Stimulated activated CD4-positive, alpha-beta T cell treated with anti-CD3 and anti-CD28 coated beads, TNF-alpha, amount 100 ng/mL, for 4 hours (primary cell): ENCODE measurements at regions not wholly inside any gene's neighbourhood (a gene's known extent, or its start where the extent isn't known, plus 50 kb on each side); places are given as distances from the start of the nearest gene placed in this dataset.
"Not testable (repeated sequence)": the region's sequence is repeated elsewhere in the genome, so short reads cannot be mapped to it uniquely, and the experiment has no call there.

Source experiments
- DNase-seq, 3 experiments: peaks; one replicate each; pipeline ENCODE4 v3.0.0-alpha.2; 2020; ENCODE audit warnings: low read depth in 3 of 3

DNA sequence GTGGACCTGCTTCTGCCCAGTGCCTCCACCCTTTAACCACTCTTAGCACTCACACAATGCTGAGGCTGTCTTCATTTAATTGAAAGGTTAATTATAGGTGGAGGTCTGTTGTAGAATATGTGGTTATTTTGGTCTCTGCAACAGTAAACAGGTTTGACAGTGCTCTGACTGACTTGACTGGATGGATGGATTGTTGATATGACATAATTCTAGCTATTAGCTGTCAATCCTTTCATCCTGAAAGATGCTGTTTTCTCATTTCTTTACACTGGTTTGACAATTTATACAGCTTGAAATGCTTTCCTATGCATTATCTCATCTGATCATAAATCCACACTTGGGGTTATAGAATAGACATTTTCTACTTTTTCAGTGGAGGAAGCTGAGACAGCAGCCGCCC, 210.7 kb downstream of the CDH26 start:
- no peak for DNase-seq

DNA sequence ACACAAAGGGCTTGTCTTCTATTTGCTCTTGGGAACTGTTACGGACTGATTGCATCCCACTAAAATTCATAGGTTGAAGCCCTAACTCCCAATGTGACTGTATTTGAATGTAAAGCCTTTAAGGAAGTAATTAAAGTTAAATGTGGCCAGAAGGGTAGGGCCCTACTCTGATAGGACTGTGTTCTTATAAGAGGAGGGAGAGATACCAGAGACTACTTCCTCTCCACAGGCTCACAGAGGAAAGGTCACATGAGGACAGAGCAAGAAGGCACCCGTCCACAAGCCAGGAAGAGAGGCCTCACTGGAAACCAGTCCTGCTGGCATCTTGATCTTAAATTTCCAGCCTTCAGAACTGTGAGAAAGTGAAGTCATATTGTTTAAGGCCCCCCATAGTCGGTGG, 211.9 kb downstream of the CDH26 start:
- no peak for DNase-seq

DNA sequence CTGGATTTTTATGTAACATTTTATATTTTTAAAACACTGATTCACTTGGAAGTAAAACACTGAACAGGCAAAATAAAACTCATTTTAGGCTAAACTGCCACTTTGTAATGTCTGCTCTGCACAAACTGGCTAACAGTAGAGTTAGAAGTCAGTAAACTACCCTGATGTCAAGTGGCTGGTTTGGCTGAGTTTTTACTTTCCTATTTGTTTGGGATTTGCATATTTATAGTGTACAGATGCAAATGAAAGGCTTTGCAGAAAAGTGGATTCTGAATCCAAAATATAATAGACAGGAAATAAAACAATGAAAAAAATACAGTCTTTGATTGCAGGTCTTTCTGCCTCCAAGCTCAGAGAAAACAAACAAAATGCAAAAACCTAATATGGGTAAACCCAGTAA, 213.1 kb downstream of the CDH26 start:
- DNase-seq: no peak

DNA sequence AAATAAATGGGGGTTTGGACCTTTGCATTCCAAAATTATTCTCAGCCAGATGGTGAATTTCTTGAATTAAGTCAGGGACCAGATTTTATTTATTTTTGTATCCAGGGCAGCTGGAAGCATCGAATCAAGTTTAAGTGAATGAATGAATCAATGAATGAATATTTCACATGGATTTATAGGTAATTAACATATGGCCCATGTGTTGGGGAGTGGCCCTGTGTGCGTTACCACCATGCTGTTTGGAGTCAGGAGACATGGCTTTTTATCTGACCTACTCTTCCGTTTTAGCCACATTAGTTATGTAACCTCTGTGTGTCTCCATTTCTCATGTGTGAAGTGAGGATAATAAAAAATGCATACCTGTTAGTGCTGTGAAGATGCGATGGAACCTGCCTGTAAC, 213.5 kb downstream of the CDH26 start:
- no peak for DNase-seq

DNA sequence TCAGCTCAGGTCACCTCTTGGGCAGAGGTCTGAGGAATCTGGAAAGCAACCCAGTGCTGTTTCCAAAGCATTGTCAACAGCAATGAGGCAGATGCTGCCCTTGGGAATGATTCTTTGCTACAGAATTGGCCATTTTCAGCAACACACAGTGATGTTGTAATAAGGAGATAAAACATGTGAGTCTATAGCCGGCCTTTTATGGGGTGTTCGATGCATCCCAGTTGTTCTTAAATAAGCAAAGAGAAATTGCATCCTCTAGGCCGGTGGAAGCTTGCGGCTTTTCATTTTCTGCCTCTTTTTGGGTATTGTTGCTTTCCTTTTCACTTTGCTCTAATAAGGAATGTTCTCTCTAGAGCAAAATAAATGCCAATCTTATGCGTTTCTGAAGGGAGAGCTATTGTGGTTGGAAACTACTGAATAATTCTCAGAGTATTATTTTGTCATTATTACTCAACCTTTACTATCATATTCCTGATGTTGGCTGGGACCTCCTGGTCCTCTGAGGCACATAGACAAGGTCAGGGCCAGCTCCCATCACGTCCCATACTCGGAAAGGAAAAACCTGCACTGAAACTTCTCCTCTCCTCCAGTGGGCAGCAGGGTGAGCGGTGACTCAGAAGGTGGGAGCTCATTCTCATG, 214.2 kb downstream of the CDH26 start:
- DNase-seq: no peak

DNA sequence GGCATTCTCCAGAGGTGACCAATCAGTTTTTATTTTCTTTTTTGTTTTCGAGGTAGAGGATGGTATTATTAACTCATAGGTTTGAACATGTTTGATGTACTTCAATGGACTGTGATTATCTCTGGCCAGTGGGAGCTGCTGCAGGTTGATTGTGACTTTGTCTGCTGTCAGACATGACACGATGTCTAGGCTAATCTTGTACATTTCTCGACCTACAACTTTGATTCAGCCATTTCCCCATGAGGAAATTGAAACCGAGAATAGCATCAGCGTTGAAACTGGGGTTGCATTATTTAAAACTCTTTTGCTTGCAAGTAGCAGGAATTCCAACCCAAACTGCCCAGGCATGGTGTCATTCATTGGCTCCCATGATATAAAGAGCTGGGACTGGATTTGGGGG, 218.9 kb downstream of the CDH26 start:
- DNase-seq: no peak

DNA sequence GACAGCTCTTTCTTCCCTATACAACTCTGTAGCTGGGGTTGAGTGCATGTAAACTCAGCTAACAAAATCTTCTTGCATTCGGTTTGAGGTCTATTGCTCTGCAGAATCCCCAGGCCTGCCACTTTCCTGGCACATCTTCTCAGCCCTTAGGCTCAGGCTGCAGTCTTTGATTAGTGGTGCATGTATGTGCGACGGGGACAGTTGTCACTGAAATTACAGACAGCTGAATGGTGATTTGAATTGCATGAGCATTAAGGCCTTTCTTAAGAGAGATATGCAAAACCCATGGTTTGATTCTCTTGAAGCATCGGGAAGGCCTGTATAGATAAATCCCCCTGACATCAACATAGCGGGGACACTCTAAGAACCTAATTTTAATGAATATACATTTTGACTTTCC, 222.8 kb downstream of the CDH26 start:
- no peak for DNase-seq

DNA sequence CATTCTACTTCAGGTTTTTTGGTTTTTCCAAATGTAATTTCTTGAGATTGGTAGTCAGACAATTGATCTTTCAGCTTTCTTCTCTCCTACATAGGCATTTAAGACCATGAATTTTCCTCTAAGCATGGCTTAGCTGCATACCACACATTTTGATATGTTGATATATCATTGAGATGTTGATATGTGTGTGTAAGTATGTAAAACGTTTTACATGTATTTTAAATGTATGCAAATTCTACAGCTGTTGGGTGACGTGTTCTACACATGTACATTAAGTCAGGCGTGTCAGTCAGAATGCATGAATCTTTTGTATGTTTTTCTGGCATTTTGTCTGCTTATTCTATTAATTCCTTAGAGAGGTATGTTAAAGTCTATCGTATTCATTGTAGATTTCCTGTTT, 228.2 kb downstream of the CDH26 start:
- no peak for DNase-seq

DNA sequence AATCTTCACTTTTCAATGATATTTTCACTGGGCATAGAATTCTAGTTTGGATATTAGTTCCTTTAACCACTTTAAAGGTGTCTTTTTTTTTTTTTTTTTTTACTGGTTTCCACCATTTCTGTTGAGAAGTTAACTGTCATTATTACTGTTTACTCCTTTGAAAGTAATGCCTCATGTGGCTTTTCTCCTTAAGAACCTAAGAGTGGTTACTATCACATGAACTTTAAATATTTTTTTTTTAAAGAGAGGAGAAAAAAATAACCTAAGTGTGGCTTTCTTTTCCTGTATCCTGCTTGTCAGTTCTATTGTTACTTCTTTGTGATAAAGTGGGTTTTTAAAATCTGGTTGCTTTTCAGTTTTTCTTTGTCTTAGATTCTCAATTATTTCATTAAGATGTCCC, 229.5 kb downstream of the CDH26 start:
- no peak for DNase-seq

DNA sequence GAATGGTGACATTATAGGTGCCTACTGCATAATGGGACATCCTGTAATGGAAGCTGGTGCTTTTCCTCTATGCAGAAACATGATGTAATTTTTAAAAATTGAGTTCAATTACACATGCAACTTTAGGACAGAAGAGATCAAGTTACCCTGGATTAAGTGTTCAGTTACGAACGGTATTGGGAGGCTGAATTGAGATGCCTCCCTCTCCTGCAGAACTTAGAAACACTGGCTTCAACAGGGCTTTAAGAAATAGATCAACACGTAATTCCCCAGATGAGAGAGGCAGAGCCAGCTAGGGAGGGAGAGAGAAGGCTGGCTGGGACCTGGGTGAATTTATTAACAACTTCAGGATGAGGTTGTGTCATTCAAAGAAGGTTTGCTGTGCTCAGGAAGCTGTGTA, 232.8 kb downstream of the CDH26 start:
- no peak for DNase-seq

DNA sequence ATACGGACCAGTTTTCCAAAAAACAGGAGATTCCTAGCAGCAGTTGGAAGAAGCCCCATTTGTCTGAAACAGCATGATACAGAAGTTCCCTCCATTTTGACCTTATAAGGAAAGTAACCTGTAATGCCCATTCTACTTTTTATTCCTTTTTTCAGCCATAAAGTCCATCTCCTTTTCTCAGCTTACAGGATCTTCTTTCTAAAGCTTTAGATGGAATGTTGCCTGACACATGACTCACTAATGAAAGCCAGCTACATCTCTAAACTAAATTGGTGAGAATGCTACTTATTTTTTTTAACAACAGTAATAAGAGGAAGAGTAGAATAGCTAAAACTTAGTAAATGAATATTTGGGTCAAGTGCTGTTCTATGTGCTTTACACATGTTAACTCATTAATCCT, 234.1 kb downstream of the CDH26 start:
- DNase-seq: no peak

DNA sequence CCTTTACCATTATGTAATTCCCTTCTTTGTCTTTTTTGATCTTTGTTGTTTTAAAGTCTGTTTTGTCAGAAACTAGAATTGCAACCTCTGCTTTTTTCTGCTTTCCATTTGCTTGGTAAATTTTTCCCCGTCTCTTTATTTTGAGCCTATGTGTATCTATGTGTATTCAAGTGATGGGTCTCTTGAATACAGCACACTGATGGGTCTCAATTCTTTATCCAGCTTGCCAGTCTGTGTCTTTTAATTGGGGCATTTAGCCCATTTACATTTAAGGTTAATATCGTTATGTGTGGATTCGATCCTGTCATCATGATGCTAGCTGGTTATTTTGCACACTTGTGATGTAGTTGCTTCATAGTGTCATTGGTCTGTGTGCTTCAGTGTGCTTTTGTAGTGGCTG, 240.9 kb downstream of the CDH26 start:
- DNase-seq: not testable (repeated sequence)

DNA sequence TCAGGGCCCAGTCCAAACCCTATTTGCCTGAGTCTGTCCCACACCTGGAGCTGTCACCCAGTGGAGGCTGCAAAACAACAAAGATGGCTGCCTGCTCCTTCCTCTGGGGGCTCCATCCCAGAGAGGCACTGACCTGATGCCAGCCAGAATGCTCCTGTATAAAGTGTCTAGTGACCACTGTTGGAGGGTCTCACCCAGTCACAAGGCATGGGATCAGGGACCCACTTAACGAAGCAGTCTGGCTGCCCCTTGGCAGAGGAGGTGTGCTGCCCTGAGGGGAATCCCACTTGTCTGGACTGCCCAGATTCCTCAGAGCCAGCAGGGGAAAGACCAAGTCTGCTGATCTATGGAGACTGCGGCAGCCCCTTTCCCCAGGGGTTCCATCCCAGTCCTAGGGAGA, 241.6 kb downstream of the CDH26 start:
- DNase-seq: no peak

DNA sequence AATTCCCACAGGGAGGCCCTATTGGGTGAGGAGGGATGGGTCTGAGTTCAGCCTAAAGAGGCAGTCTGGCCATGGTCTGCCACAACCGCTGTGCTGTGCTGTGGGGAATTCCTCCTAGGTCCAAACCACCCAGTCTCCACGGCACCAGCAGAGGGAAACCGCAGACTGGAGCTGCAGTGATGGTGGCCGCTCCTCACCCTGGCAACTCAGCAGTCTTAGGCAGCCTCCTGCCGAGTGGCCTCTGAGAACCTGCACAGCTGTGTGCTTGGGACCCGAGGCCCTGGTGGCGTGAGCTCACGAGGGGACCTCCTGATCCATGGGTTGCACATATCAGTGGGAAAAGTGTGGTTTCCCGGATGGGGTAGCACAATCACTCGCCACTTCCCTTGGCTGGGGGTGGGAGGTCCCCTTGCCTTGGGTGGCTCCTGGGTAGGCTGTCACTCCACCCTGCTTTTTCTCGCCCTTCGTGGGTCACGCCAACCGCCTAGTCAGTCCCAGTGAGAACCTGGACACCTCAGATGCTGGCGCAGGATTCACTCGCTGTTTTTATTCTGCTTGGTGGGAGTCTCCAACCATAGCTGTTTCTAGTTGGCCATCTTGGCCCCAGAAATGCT, 242.2 kb downstream of the CDH26 start:
- no peak for DNase-seq

DNA sequence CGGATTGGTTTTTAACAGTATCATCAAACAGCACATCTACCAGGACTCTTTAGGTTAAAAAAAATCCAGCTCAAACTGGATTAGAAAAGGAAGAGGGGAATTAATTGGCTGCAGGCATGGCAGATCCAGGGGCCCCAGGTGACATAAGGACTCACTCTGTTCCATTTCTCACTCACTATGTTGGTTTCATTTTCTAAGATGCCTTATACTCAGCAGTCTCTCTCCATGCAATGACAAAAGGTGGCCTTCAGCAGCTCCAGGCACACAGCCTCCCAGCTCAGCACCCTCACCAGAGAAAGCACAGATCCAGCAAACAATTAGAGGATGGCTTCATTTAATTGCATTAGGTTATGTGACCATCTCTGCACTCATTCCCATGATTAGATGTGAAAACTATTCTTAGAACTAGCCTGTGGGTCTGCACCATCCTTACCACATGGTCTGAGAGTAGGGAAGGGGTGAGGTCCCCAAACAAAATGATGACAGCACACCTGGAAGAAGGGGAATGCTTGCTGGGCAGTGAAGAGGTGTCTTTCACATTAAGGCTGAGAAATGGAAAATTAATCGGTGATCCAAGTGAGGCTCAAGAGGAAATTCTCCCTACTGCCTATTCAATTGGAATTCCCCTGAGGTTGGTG, 243.1 kb downstream of the CDH26 start:
- no peak for DNase-seq

DNA sequence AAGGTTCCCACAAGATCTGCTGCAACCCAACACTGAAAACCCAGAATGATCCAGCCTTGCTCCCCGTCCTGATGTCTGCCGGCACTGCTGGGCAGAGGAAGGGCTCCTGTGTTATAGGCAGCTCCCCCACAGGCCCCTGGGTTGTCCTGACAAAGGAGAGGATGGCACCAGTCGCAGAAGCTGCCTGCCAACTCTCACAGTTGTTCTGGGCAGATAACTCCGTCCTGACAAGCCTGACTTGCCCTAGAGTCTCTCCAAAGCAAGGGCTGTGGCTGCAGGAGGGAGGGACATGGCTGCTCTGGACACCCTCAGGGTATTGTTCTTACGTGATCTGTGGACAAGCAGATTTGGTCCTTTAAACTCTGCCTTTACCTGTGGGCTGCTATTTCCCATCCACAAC, 243.8 kb downstream of the CDH26 start:
- DNase-seq: no peak

DNA sequence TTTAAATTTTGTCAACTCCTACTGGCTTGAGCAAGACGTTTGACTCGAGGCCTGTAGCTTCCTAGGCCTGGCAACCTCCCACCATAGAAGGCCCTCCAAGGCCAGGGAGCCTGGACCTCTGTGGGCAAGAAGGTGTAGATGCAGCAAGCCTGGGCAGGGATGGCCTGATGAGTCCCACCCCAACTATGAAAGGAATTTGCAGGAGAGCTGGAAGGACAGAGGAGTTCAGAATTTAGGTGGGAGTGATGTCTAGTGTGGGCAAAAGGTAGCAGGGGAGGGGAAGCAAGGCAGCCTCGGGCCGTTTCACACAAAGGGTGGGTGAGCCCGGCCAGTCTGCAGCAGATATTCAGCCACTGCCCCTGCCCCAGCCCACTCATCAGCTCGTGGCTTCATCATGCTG, 245.2 kb downstream of the CDH26 start:
- DNase-seq: no peak

DNA sequence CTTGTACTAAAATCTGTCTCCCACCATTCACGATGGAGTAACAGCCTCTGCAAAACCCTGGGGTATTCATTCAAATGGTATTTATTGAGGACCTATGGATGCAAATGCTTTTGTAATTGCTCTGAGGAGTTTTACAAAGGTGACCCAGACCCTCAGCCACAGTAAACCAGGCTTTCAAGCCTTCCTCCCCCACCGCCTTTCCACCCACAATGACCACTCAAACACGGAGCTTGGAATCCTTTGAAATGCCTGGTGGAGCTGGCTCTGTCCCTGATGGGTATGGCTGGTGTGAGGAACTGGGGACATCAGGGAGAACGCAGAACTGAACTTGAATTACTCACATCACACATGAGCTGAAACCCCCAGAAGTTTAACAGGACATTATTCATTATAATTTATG, 246.4 kb downstream of the CDH26 start:
- DNase-seq: no peak

DNA sequence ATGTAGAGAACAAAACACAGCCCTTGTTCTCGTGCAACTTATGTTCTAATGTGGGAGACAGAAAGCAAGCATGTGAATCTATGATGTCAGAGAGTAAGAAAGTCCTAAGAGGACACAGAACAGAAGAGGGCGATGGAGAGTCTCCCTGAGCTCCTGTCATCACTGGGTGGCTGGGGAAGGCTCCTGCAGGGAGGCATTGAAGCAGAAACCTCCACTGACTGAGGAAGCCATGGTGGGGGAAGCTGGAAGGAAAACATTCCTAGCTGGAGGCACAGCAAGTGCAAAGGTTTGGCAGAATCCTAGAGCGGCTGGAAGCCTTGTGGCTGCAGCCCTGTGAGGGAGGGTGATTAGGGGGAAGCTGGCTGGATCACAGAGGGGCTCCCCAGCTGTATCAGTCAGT, 248.0 kb downstream of the CDH26 start:
- no peak for DNase-seq

DNA sequence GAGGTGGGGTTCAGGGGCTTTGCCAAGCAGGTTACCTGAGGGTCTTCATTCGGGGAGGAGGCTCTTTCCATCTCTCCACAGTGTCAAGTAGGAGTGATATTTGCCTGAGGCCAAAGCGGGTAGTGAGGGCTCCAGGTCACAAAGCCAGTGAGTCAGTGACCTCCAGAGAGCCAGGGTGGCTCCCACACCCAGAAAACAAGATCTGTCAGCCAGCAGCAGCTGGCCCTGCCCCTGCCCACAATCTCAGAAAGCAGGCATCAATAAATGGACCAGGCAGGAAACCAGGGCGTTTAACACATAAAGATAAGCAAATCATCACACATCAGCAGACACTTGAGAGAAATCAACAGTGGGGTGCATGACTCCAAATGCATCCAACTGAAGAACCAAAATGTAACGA, 250.8 kb downstream of the CDH26 start:
- DNase-seq: no peak

DNA sequence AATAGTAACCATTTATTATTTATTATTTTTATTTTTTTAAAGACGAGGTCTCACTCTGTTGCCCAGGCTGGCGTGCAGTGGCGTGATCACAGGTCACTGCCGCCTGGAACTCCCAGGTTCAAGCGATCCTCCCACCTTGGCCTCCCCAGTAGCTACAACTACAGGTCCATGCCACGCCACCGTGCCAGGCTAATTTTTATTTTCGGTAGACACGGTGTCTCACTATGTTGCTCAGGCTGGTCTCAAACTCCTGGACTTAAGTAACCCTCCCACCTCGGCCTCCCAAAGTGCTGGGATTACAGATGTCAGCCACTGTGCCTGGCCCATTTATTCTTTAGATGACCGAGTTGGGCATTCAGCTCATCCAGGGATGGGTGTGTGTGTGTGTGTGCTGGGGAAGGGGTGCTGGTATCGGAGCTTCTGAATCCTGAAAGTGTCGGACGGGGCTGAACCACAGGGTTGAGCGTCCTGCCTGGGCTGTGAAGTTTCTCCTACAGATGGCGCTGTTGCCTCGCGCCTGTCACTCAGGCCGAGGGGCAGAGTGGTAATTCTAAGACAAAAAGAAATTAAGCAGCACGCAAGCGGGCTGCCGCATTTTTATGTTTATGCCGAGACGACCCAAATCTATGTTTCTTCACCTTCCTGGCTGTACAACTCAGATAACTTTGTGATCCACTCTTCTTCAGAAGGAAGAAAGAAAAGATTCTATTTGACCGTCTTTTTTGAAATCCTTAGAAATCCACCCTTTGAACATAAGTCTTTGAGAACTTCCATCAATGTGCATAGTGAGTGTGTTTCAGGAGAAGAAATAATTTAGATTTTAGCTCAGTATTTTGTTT, 252.8 kb downstream of the CDH26 start:
- peak in 2 of 3 experiments; percentile 15 to 16 for DNase-seq

DNA sequence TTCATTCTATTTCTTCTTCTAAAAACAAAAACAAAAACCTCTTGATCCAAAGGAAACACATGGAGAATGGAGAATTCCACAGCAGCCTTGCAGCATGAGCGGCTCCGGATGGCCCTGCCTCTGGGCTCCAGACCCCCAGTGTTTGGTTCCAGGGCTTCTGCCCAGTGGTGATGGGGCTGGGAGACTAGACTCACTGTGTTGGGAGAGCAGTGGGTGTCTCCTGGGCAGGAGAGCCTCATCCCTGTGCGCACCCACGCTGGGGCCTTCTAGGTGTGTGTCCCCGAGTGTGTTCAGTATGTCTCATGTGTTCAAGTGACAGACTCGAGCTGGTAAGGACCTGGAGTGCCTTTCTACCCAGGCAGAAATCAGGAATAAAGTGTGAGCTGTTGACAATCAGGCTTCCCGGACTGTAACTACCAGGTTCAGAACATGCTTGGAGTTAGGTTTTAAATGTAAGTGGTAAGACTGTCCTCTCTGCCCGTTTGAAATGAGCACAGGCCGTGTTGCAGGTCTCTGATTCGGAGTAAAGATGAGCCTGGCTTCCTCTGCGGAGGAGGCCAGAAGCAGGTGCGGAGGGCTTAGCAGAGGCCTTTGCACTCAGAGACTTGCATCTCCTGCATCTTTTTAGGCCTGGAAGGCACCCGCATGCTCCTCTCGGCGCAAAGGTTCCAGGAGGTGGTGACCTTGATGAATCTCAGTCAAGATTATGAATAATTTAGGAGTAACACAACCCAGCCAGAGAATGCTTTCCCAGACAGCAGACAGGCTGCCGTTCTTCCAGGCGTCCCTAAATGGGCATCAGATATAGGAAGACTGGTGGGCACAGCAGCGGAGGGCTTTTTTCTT, 253.6 kb downstream of the CDH26 start:
- DNase-seq: no peak
